ENCODE measurements at regions not wholly inside any gene's neighbourhood (a gene's known extent, or its start where the extent isn't known, plus 50 kb on each side); places are given as distances from the start of the nearest gene placed in this dataset.

GRCh38 chr22:49636214-49636613, 191.5 kb downstream of the BRD1 start:
- Histone ChIP-seq H3K27me3 (ENCODE audit: control insufficient read depth in 1 of 2, insufficient read depth in 2 of 2, low read length in 2 of 2) (no peaks in the 10 kb centered on the region), H3K9ac (ENCODE audit: low read length) (no peak overlapping the region), H3K4me3 (ENCODE audit: low read depth in 1 of 2, low read length in 2 of 2) (no peak overlapping the region), H3K9me3 (ENCODE audit: low read length) (no peaks in the 10 kb centered on the region), H3K36me3 (ENCODE audit: insufficient read depth, low read length) (no peaks in the 10 kb centered on the region), H3K4me1 (ENCODE audit: insufficient read depth, low read length) (no peaks in the 10 kb centered on the region), H3K27ac (ENCODE audit: low read depth, low read length) (no peak overlapping the region)

GRCh38 chr22:49634006-49634772, 193.5 kb downstream of the BRD1 start:
- Histone ChIP-seq H3K9me3 (ENCODE audit: low read length) (no peaks in the 10 kb centered on the region), H3K27me3 (ENCODE audit: control insufficient read depth in 1 of 2, insufficient read depth in 2 of 2, low read length in 2 of 2) (no peaks in the 10 kb centered on the region), H3K27ac (ENCODE audit: low read depth, low read length) (no peak overlapping the region), H3K4me3 (ENCODE audit: low read depth in 1 of 2, low read length in 2 of 2) (no peak overlapping the region), H3K9ac (ENCODE audit: low read length) (no peak overlapping the region), H3K4me1 (ENCODE audit: insufficient read depth, low read length) (no peaks in the 10 kb centered on the region), H3K36me3 (ENCODE audit: insufficient read depth, low read length) (no peaks in the 10 kb centered on the region)

- Histone ChIP-seq H3K4me3 (ENCODE audit: low read depth in 1 of 2, low read length in 2 of 2) (no peak overlapping the region), H3K4me1 (ENCODE audit: insufficient read depth, low read length) (no peaks in the 10 kb centered on the region), H3K9me3 (ENCODE audit: low read length) (no peaks in the 10 kb centered on the region), H3K9ac (ENCODE audit: low read length) (peak overlapping the region; percentile 39), H3K27ac (ENCODE audit: low read depth, low read length) (no peak overlapping the region), H3K36me3 (ENCODE audit: insufficient read depth, low read length) (no peaks in the 10 kb centered on the region), H3K27me3 (ENCODE audit: control insufficient read depth in 1 of 2, insufficient read depth in 2 of 2, low read length in 2 of 2) (no peaks in the 10 kb centered on the region)
Observed at GRCh38 chr22:49633010-49633324, 194.7 kb downstream of the BRD1 start.

- H3K27me3 ChIP-seq (ENCODE audit: control insufficient read depth in 1 of 2, insufficient read depth in 2 of 2, low read length in 2 of 2) = no peaks in the 10 kb centered on the region
- H3K27ac ChIP-seq (ENCODE audit: low read depth, low read length) = no peak overlapping the region
- no peaks in the 10 kb centered on the region for H3K9me3 ChIP-seq (ENCODE audit: low read length)
- no peaks in the 10 kb centered on the region for H3K36me3 ChIP-seq (ENCODE audit: insufficient read depth, low read length)
- peak overlapping the region; percentile 21 to 52 for H3K4me3 ChIP-seq (ENCODE audit: low read depth in 1 of 2, low read length in 2 of 2)
- peak overlapping the region; percentile 39 for H3K9ac ChIP-seq (ENCODE audit: low read length)
- H3K4me1 ChIP-seq (ENCODE audit: insufficient read depth, low read length) = no peaks in the 10 kb centered on the region
Observed at GRCh38 chr22:49632199-49633009, 195.3 kb downstream of the BRD1 start.

- H3K27me3 ChIP-seq (ENCODE audit: control insufficient read depth in 1 of 2, insufficient read depth in 2 of 2, low read length in 2 of 2) = no peaks in the 10 kb centered on the region
- no peaks in the 10 kb centered on the region for H3K36me3 ChIP-seq (ENCODE audit: insufficient read depth, low read length)
- H3K9me3 ChIP-seq (ENCODE audit: low read length) = no peaks in the 10 kb centered on the region
- no peak overlapping the region for H3K4me3 ChIP-seq (ENCODE audit: low read depth in 1 of 2, low read length in 2 of 2)
- H3K9ac ChIP-seq (ENCODE audit: low read length) = no peak overlapping the region
- no peaks in the 10 kb centered on the region for H3K4me1 ChIP-seq (ENCODE audit: insufficient read depth, low read length)
- no peak overlapping the region for H3K27ac ChIP-seq (ENCODE audit: low read depth, low read length)
Observed at GRCh38 chr22:49630448-49630946, 197.2 kb downstream of the BRD1 start.

- H3K9me3 ChIP-seq (ENCODE audit: low read length) = no peaks in the 10 kb centered on the region
- H3K27ac ChIP-seq (ENCODE audit: low read depth, low read length) = no peak overlapping the region
- no peaks in the 10 kb centered on the region for H3K4me1 ChIP-seq (ENCODE audit: insufficient read depth, low read length)
Observed at GRCh38 chr22:49629586-49630447, 197.9 kb downstream of the BRD1 start.

GRCh38 chr22:49629261-49629570, 198.5 kb downstream of the BRD1 start:
- no peaks in the 10 kb centered on the region for H3K9me3 ChIP-seq (ENCODE audit: low read length)
- H3K27ac ChIP-seq (ENCODE audit: low read depth, low read length) = no peak overlapping the region
- H3K4me3 ChIP-seq (ENCODE audit: low read depth in 1 of 2, low read length in 2 of 2) = no peak overlapping the region
- H3K27me3 ChIP-seq (ENCODE audit: control insufficient read depth in 1 of 2, insufficient read depth in 2 of 2, low read length in 2 of 2) = no peaks in the 10 kb centered on the region
- H3K4me1 ChIP-seq (ENCODE audit: insufficient read depth, low read length) = no peaks in the 10 kb centered on the region
- no peaks in the 10 kb centered on the region for H3K36me3 ChIP-seq (ENCODE audit: insufficient read depth, low read length)
- no peak overlapping the region for H3K9ac ChIP-seq (ENCODE audit: low read length)

More at GRCh38 chr22:49629586-49630447, 197.9 kb downstream of the BRD1 start:
- no peaks in the 10 kb centered on the region for H3K36me3 ChIP-seq (ENCODE audit: insufficient read depth, low read length)
- H3K4me3 ChIP-seq (ENCODE audit: low read depth in 1 of 2, low read length in 2 of 2) = no peak overlapping the region
- no peaks in the 10 kb centered on the region for H3K27me3 ChIP-seq (ENCODE audit: control insufficient read depth in 1 of 2, insufficient read depth in 2 of 2, low read length in 2 of 2)
- no peak overlapping the region for H3K9ac ChIP-seq (ENCODE audit: low read length)

GRCh38 chr22:49628391-49629260, 199.0 kb downstream of the BRD1 start:
- Histone ChIP-seq H3K27ac (ENCODE audit: low read depth, low read length) (no peak overlapping the region), H3K36me3 (ENCODE audit: insufficient read depth, low read length) (no peaks in the 10 kb centered on the region), H3K9me3 (ENCODE audit: low read length) (no peaks in the 10 kb centered on the region), H3K9ac (ENCODE audit: low read length) (no peak overlapping the region), H3K27me3 (ENCODE audit: control insufficient read depth in 1 of 2, insufficient read depth in 2 of 2, low read length in 2 of 2) (no peaks in the 10 kb centered on the region), H3K4me3 (ENCODE audit: low read depth in 1 of 2, low read length in 2 of 2) (no peak overlapping the region), H3K4me1 (ENCODE audit: insufficient read depth, low read length) (no peaks in the 10 kb centered on the region)

- Histone ChIP-seq H3K9ac (ENCODE audit: low read length) (no peak overlapping the region), H3K4me1 (ENCODE audit: insufficient read depth, low read length) (no peaks in the 10 kb centered on the region), H3K4me3 (ENCODE audit: low read depth in 1 of 2, low read length in 2 of 2) (no peak overlapping the region), H3K27ac (ENCODE audit: low read depth, low read length) (no peak overlapping the region), H3K27me3 (ENCODE audit: control insufficient read depth in 1 of 2, insufficient read depth in 2 of 2, low read length in 2 of 2) (no peaks in the 10 kb centered on the region), H3K9me3 (ENCODE audit: low read length) (no peaks in the 10 kb centered on the region), H3K36me3 (ENCODE audit: insufficient read depth, low read length) (no peaks in the 10 kb centered on the region)
Observed at GRCh38 chr22:49627217-49628181, 200.2 kb downstream of the BRD1 start.
